AG04450 (cell line): ENCODE measurements at regions not wholly inside any gene's neighbourhood (a gene's known extent, or its start where the extent isn't known, plus 50 kb on each side); places are given as distances from the start of the nearest gene placed in this dataset.

Source experiments
- CTCF ChIA-PET: fragments of 300-600, 350-600 bp; formaldehyde crosslinking; extraction: SDS; loops from one replicate; lab custom pipeline; 2022; ENCODE audit warnings: antibody characterized with exemption, inconsistent platforms; lab: Charles Lee
- POLR2A ChIA-PET: fragments of 350-600 bp; formaldehyde crosslinking; extraction: SDS; loops from one replicate; lab custom pipeline; 2021; ENCODE audit warnings: antibody characterized with exemption, inconsistent platforms; lab: Yijun Ruan, JAX
- DNase-seq: peaks from one replicate; pipeline ENCODE4 v3.0.0-alpha.2; 2011; ENCODE audit warnings: low read depth, low spot score
- H3K27ac ChIP-seq: one replicate; pipeline ENCODE4 v1.5.1; 2012; ENCODE audit warnings: low read depth, low read length, control low read depth
- H3K27me3 ChIP-seq: one replicate; pipeline ENCODE4 v1.6.0; 2012; ENCODE audit warnings: low read length; ENCODE audit not compliant: control insufficient read depth, insufficient read depth
- H3K4me3 ChIP-seq: 2 replicates; pipeline ENCODE4 v1.5.1; 2011; ENCODE audit warnings: mild to moderate bottlenecking, low read depth, low read length, control low read depth
- H3K9me3 ChIP-seq: 2 replicates; pipeline ENCODE4 v1.5.1; 2012; ENCODE audit warnings: low read length; ENCODE audit not compliant: control insufficient read depth, insufficient read depth
- CTCF ChIP-seq: IDR thresholded peaks from 2 replicates; pipeline ENCODE4 v1.5.1; 2011; ENCODE audit warnings: low read depth, low read length, control low read depth, inconsistent platforms

GRCh38 chr5:56386046-56386445 lies 152.9 kb upstream of the ANKRD55 start:
- no peak for DNase-seq
- no peak overlapping the region for H3K27ac ChIP-seq
- CTCF ChIA-PET: no interaction called here
- no peak for TF ChIP-seq CTCF
- POLR2A ChIA-PET: no interaction called here
- H3K4me3 ChIP-seq: no peak overlapping the region
- no peaks in the 10 kb centered on the region for H3K27me3 ChIP-seq
- H3K9me3 ChIP-seq: no peaks in the 10 kb centered on the region

- ChIA-PET CTCF (no interaction called here), POLR2A (no interaction called here)
- Histone ChIP-seq H3K27me3 (no peaks in the 10 kb centered on the region), H3K4me3 (no peak overlapping the region), H3K9me3 (no peaks in the 10 kb centered on the region), H3K27ac (no peak overlapping the region)
- no peak for TF ChIP-seq CTCF
- DNase-seq: no peak
Measured at GRCh38 chr5:56384186-56384585, 151.1 kb upstream of the ANKRD55 start.

GRCh38 chr5:56383761-56384160 lies 150.6 kb upstream of the ANKRD55 start:
- H3K27me3 ChIP-seq: no peaks in the 10 kb centered on the region
- no peaks in the 10 kb centered on the region for H3K9me3 ChIP-seq
- no peak for DNase-seq
- CTCF ChIA-PET: no interaction called here
- POLR2A ChIA-PET: no interaction called here
- TF ChIP-seq CTCF: no peak
- H3K4me3 ChIP-seq: no peak overlapping the region
- H3K27ac ChIP-seq: no peak overlapping the region

GRCh38 chr5:56382896-56383295 lies 149.8 kb upstream of the ANKRD55 start:
- Histone ChIP-seq H3K27ac (no peak overlapping the region), H3K9me3 (no peaks in the 10 kb centered on the region), H3K4me3 (no peak overlapping the region), H3K27me3 (no peaks in the 10 kb centered on the region)
- ChIA-PET POLR2A (interaction anchor here (0.5 kb wide), 1 partner anchor 103 kb away, joined by 3 read pairs; no protein-coding TSS in a partner anchor), CTCF (no interaction called here)
- TF ChIP-seq CTCF: no peak
- DNase-seq: no peak

GRCh38 chr5:56377573-56377972 lies 144.4 kb upstream of the ANKRD55 start:
- Histone ChIP-seq H3K27me3 (no peaks in the 10 kb centered on the region), H3K27ac (no peak overlapping the region), H3K9me3 (peaks cover 7% of the 10 kb centered on the region; the same call in 1 of the 2 replicates), H3K4me3 (no peak overlapping the region)
- ChIA-PET POLR2A (interaction anchor here (0.6 kb wide), 1 partner anchor 94 kb away, joined by 3 read pairs; no protein-coding TSS in a partner anchor), CTCF (no interaction called here)
- no peak for DNase-seq
- TF ChIP-seq CTCF: no peak
